HG03442 (cell line): ENCODE measurements at regions not wholly inside any gene's neighbourhood (a gene's known extent, or its start where the extent isn't known, plus 50 kb on each side); places are given as distances from the start of the nearest gene placed in this dataset.

Experiments used
- ATAC-seq: cut with Tn5 transposase; IDR thresholded peaks from one replicate; pipeline ENCODE4 v1.9.1; 2021; ENCODE audit warnings: mild to moderate bottlenecking, moderate library complexity; ENCODE audit not compliant: unreplicated experiment

- ATAC-seq = no peak
Observed at GRCh38 chr4:141576585-141577110, 59.7 kb upstream of the IL15 start.

- ATAC-seq = no peak
Observed at GRCh38 chr4:141578451-141578850, 57.9 kb upstream of the IL15 start.

- no peak for ATAC-seq
Observed at GRCh38 chr4:141580523-141580922, 55.9 kb upstream of the IL15 start.
